OCI-LY1 (cell line): ENCODE measurements at regions not wholly inside any gene's neighbourhood (a gene's known extent, or its start where the extent isn't known, plus 50 kb on each side); places are given as distances from the start of the nearest gene placed in this dataset.

Experiments used
- H2AFZ ChIP-seq: fragments of 200-600 bp; sonication (generic), shearing (Covaris generic); 2 replicates; pipeline ENCODE4 v1.6.0; 2014; ENCODE audit warnings: antibody characterized with exemption, mild to moderate bottlenecking, low read length
- H3F3A ChIP-seq: fragments of 200-600 bp; sonication (generic), shearing (Covaris generic); 2 replicates; pipeline ENCODE4 v1.6.0; 2014; ENCODE audit warnings: mild to moderate bottlenecking, antibody characterized with exemption, low read length, moderate library complexity; ENCODE audit not compliant: insufficient read depth
- H3K27ac ChIP-seq: fragments of 200-600 bp; sonication (generic); 2 replicates; pipeline ENCODE4 v1.5.1; 2014; ENCODE audit warnings: low read length, mixed run types, mild to moderate bottlenecking, low read depth; ENCODE audit not compliant: poor library complexity, severe bottlenecking
- H3K27me3 ChIP-seq: fragments of 200-600 bp; sonication (generic); 2 replicates; pipeline ENCODE4 v1.6.0; 2014; ENCODE audit warnings: antibody characterized with exemption, mild to moderate bottlenecking, low read length, moderate library complexity; ENCODE audit not compliant: insufficient read depth
- H3K36me3 ChIP-seq: fragments of 200-600 bp; sonication (generic); 2 replicates; pipeline ENCODE4 v1.6.1; 2014; ENCODE audit warnings: mild to moderate bottlenecking, antibody characterized with exemption, low read length, moderate library complexity, mixed read lengths; ENCODE audit not compliant: insufficient read depth
- H3K4me1 ChIP-seq: fragments of 200-600 bp; sonication (generic); 2 replicates; pipeline ENCODE4 v1.5.1; 2014; ENCODE audit warnings: mild to moderate bottlenecking, low read length, moderate library complexity; ENCODE audit not compliant: insufficient read depth, severe bottlenecking
- H3K4me2 ChIP-seq: fragments of 200-600 bp; sonication (generic), shearing (Covaris generic); 2 replicates; pipeline ENCODE4 v1.6.1; 2014; ENCODE audit warnings: low read length
- H3K4me3 ChIP-seq: fragments of 200-600 bp; sonication (generic); 2 replicates; pipeline ENCODE4 v1.5.1; 2014; ENCODE audit warnings: low read length, low read depth, mild to moderate bottlenecking, mixed read lengths; ENCODE audit not compliant: poor library complexity, severe bottlenecking
- H3K79me2 ChIP-seq: fragments of 200-600 bp; shearing (Covaris generic); 2 replicates; pipeline ENCODE4 v1.6.1; 2016; ENCODE audit warnings: mixed run types, low read length, mixed read lengths; ENCODE audit not compliant: insufficient read depth
- H3K9ac ChIP-seq: fragments of 200-600 bp; sonication (generic), shearing (Covaris generic); 2 replicates; pipeline ENCODE4 v1.6.1; 2014; ENCODE audit warnings: mild to moderate bottlenecking, low read length, mixed read lengths
- H3K9me2 ChIP-seq: fragments of 200-600 bp; sonication (generic), shearing (Covaris generic); 2 replicates; pipeline ENCODE4 v1.6.1; 2014; ENCODE audit warnings: low read depth, mild to moderate bottlenecking, low read length, mixed read lengths
- H3K9me3 ChIP-seq: fragments of 200-600 bp; shearing (Covaris generic); 2 replicates; pipeline ENCODE4 v1.6.1; 2014; ENCODE audit warnings: low read length, mixed read lengths
- H4K20me1 ChIP-seq: fragments of 200-600 bp; sonication (generic), shearing (Covaris generic); 2 replicates; pipeline ENCODE4 v1.6.0; 2016; ENCODE audit warnings: mild to moderate bottlenecking, low read length; ENCODE audit not compliant: insufficient read depth
- CTCF ChIP-seq: fragments of 200-600 bp; sonication (generic), shearing (Covaris generic); IDR thresholded peaks from 2 replicates; pipeline ENCODE4 v1.5.1; 2017; ENCODE audit warnings: mild to moderate bottlenecking, antibody characterized with exemption, low read length, moderate library complexity, mixed read lengths
- EZH2 ChIP-seq: fragments of 200-600 bp; sonication (generic), shearing (Covaris generic); IDR thresholded peaks from 2 replicates; pipeline ENCODE4 v1.8.0; 2017; ENCODE audit warnings: borderline replicate concordance, mixed run types, mild to moderate bottlenecking, antibody characterized with exemption, low read length, moderate library complexity, mixed read lengths

GRCh38 chr5:120985526-120985925 is 521.4 kb downstream of the PRR16 start:
- Histone ChIP-seq H3K4me3 (no peak overlapping the region), H3K36me3 (no peaks in the 10 kb centered on the region), H3K27ac (no peak overlapping the region), H3K9me2 (no peaks in the 10 kb centered on the region), H3F3A (no peaks in the 10 kb centered on the region), H3K4me1 (no peaks in the 10 kb centered on the region), H3K27me3 (no peaks in the 10 kb centered on the region), H3K9ac (no peak overlapping the region), H2AFZ (no peak overlapping the region), H4K20me1 (no peaks in the 10 kb centered on the region), H3K9me3 (no peaks in the 10 kb centered on the region), H3K4me2 (no peak overlapping the region), H3K79me2 (no peaks in the 10 kb centered on the region)
- TF ChIP-seq CTCF (no peak), EZH2 (no peak)

GRCh38 chr5:120988491-120988890 is 524.4 kb downstream of the PRR16 start:
- Histone ChIP-seq H3K9me3 (no peaks in the 10 kb centered on the region), H3K4me1 (no peaks in the 10 kb centered on the region), H3K9me2 (no peaks in the 10 kb centered on the region), H3K79me2 (no peaks in the 10 kb centered on the region), H3K27me3 (no peaks in the 10 kb centered on the region), H2AFZ (no peak overlapping the region), H3K36me3 (no peaks in the 10 kb centered on the region), H3K9ac (no peak overlapping the region), H3F3A (no peaks in the 10 kb centered on the region), H3K27ac (no peak overlapping the region), H4K20me1 (no peaks in the 10 kb centered on the region), H3K4me3 (no peak overlapping the region), H3K4me2 (no peak overlapping the region)
- TF ChIP-seq CTCF = no peak
- no peak for TF ChIP-seq EZH2

GRCh38 chr5:120988941-120989340 is 524.8 kb downstream of the PRR16 start:
- TF ChIP-seq CTCF = no peak
- Histone ChIP-seq H3K4me1 (no peaks in the 10 kb centered on the region), H3K36me3 (no peaks in the 10 kb centered on the region), H3K4me3 (no peak overlapping the region), H3K27me3 (no peaks in the 10 kb centered on the region), H3F3A (no peaks in the 10 kb centered on the region), H3K9me3 (no peaks in the 10 kb centered on the region), H3K9me2 (no peaks in the 10 kb centered on the region), H3K79me2 (no peaks in the 10 kb centered on the region), H3K9ac (no peak overlapping the region), H3K4me2 (no peak overlapping the region), H4K20me1 (no peaks in the 10 kb centered on the region), H2AFZ (no peak overlapping the region), H3K27ac (no peak overlapping the region)
